ENCODE measurements at regions not wholly inside any gene's neighbourhood (a gene's known extent, or its start where the extent isn't known, plus 50 kb on each side); places are given as distances from the start of the nearest gene placed in this dataset.

DNA sequence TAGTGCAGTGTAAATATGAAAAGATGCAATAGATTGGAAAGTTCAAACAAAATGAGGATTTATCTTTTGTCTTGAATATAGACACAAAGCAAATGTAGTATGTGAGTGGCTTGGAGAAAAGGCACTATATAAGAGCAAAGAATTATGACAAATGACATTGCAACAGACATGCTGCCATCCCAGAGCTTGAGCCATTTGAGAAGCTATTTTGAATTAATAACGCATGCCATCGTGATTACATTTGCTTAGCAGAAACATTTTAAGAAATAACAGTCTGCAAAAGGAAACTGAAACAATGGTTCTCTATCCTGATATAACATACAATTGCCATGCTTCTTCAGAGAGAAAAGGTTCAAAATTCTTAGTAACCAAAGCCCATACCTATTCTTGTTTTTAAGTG lies 677.1 kb downstream of the ZEB2 start:
- H3K23me2 ChIP-seq (ENCODE audit: insufficient read length, low read depth, low read length, poor library complexity, severe bottlenecking), result no peaks in the 10 kb centered on the region
- no peak overlapping the region for H4K91ac ChIP-seq (ENCODE audit: insufficient read length, low read depth, low read length)
- H3T11ph ChIP-seq (ENCODE audit: low read length), result no peak overlapping the region
- no peak overlapping the region for H3K4me3 Mint-ChIP-seq
- no peaks in the 10 kb centered on the region for H3K79me2 ChIP-seq (ENCODE audit: insufficient read depth, low read length)
- DNase-seq, result no peak
- H2BK5ac ChIP-seq (ENCODE audit: insufficient read length, low read length), result no peak overlapping the region
- H3K4ac ChIP-seq (ENCODE audit: low read depth, low read length), result no peak overlapping the region
- no peak overlapping the region for H3K14ac ChIP-seq (ENCODE audit: insufficient read depth, low read length)
- no peak overlapping the region for H2BK15ac ChIP-seq (ENCODE audit: low read depth, low read length)
- no peak overlapping the region for H3K18ac ChIP-seq (ENCODE audit: insufficient read length, low read depth, low read length)
- H2BK20ac ChIP-seq (ENCODE audit: low read depth, low read length, poor library complexity, severe bottlenecking), result no peak overlapping the region
- H4K20me1 ChIP-seq (ENCODE audit: control insufficient read depth, insufficient read depth, insufficient read length), result no peaks in the 10 kb centered on the region
- no peak overlapping the region for H3K23ac ChIP-seq (ENCODE audit: insufficient read length, low read depth, low read length)
- peaks cover 3 to 7% of the 10 kb centered on the region in 2 experiments; a peak in 3 of 5 replicates for H3K9me3 Mint-ChIP-seq
- H2AFZ ChIP-seq (ENCODE audit: low read length), result no peak overlapping the region
- H3K9me3 ChIP-seq (ENCODE audit: control insufficient read depth, low read depth, low read length), result no peaks in the 10 kb centered on the region
- no peak overlapping the region for H3K4me2 ChIP-seq (ENCODE audit: insufficient read depth, insufficient read length, low read length)
- H4K5ac ChIP-seq (ENCODE audit: insufficient read length, low read depth, low read length), result no peak overlapping the region
- H2AK5ac ChIP-seq (ENCODE audit: insufficient read length, low read length), result no peak overlapping the region
- H3K79me1 ChIP-seq (ENCODE audit: insufficient read depth, low read depth, low read length, poor library complexity, severe bottlenecking), result no peaks in the 10 kb centered on the region
- H3K27me3 ChIP-seq (ENCODE audit: insufficient read depth, low read length), result no peaks in the 10 kb centered on the region
- no peak for TF ChIP-seq CTCF (conservative IDR thresholded peaks at IDR 0.05)
- no CpG with 5 or more reads among the region's 2 CpGs for WGBS (ENCODE audit: extremely low coverage, insufficient read length, low lambda C conversion rate)
- H3K9ac ChIP-seq (ENCODE audit: extremely low read depth, insufficient read length, low read length), result no peak overlapping the region
- H3K27me3 Mint-ChIP-seq (ENCODE audit: low read depth), result no peaks in the 10 kb centered on the region
- H3K4me1 Mint-ChIP-seq, result peaks cover 0 to 14% of the 10 kb centered on the region in 2 experiments; a peak in 2 of 4 replicates
- H2BK120ac ChIP-seq (ENCODE audit: low read depth, low read length, poor library complexity, severe bottlenecking), result no peak overlapping the region
- no peak overlapping the region for H3K27ac ChIP-seq (ENCODE audit: insufficient read length, low read depth, low read length)
- H3K27ac Mint-ChIP-seq, result no peak overlapping the region
- H3K4me1 ChIP-seq (ENCODE audit: insufficient read depth, low read length), result no peaks in the 10 kb centered on the region
- no peak overlapping the region for H3K56ac ChIP-seq (ENCODE audit: insufficient read length, low read depth, low read length)
- H2BK12ac ChIP-seq (ENCODE audit: insufficient read length, low read depth, low read length), result no peak overlapping the region
- peaks cover 0 to 9% (median 2%) of the 10 kb centered on the region in 3 experiments; a peak in 2 of 7 replicates for H3K36me3 Mint-ChIP-seq (ENCODE audit: insufficient read depth in 1 of 3, low read depth in 3 of 3)
- no peak overlapping the region for H4K8ac ChIP-seq (replicated peaks; ENCODE audit: insufficient read length, low read depth, low read length)

Data from H9 (cell line).